Activated T-helper 17 cell treated with anti-CD3 and anti-CD28 coated beads, Interleukin-2, amount 50 U/mL, for 72 hours (primary cell): ENCODE measurements at regions not wholly inside any gene's neighbourhood (a gene's known extent, or its start where the extent isn't known, plus 50 kb on each side); places are given as distances from the start of the nearest gene placed in this dataset.
"Not testable (repeated sequence)": the region's sequence is repeated elsewhere in the genome, so short reads cannot be mapped to it uniquely, and the experiment has no call there.

Experiments
- ATAC-seq: fragments of 150-1000 bp; cut with Tn5 transposase; replicated peaks from 2 replicates; pipeline ENCODE4 v1.10.0; 2021; ENCODE audit warnings: mild to moderate bottlenecking, moderate library complexity
- H3K27ac Mint-ChIP-seq: one replicate; pipeline ENCODE4 v1.8.0; 2022; ENCODE audit warnings: mixed read lengths
- H3K27me3 Mint-ChIP-seq: one replicate; pipeline ENCODE4 v1.8.0; 2022; ENCODE audit warnings: mixed read lengths
- H3K36me3 Mint-ChIP-seq: one replicate; pipeline ENCODE4 v1.8.0; 2022; ENCODE audit warnings: low read depth, mild to moderate bottlenecking, mixed read lengths
- H3K4me1 Mint-ChIP-seq: one replicate; pipeline ENCODE4 v1.8.0; 2022; ENCODE audit warnings: mixed read lengths
- H3K4me3 Mint-ChIP-seq: one replicate; pipeline ENCODE4 v1.8.0; 2022; ENCODE audit warnings: mild to moderate bottlenecking, mixed read lengths
- H3K9me3 Mint-ChIP-seq: one replicate; pipeline ENCODE4 v1.8.0; 2022; ENCODE audit warnings: mixed read lengths

DNA sequence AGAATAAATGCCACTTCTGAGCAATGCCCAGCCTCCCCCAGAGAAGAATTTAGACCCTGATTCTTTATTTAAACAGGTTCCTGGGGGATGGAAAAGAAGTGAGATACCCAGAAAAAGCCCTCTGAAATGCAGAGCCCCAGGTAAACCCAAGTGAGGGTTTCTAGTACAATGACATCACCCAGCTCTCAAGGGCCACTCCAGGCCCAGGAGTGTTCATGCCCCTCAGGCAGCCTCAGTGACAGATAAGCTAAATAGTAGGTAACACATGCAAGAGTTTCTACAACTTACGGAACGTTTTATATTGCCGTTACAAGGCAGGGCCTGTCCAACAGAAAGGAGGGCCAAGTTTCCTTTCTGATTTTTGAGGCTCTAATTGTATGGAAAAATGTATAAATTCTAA lies 683.7 kb upstream of the SALL1 start:
- Mint-ChIP-seq H3K9me3 (peaks cover 4% of the 10 kb centered on the region), H3K36me3 (no peaks in the 10 kb centered on the region), H3K4me1 (no peaks in the 10 kb centered on the region), H3K27me3 (no peaks in the 10 kb centered on the region), H3K27ac (no peak overlapping the region), H3K4me3 (no peak overlapping the region)
- no peak for ATAC-seq

DNA sequence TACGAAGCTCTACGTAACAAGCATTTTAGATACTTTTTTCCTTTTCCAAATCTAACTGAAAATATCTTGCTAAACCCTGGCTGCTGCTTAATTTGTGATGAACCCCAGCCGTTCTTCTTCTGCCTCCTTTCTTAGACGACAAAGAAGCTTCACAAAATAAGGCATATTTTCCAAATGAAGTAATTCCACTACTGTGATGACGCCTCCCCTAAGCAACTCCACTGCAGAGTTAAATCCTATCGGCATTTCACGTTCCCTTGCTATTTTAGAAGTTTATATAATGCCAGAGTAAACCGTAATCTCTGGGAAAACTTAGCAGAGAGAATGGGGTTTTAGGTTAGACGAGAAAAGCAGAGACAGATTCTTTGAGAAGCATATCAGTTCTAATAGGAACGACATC lies 683.1 kb upstream of the SALL1 start:
- ATAC-seq = no peak
- H3K27ac Mint-ChIP-seq = no peak overlapping the region
- H3K4me3 Mint-ChIP-seq = no peak overlapping the region
- H3K4me1 Mint-ChIP-seq = no peaks in the 10 kb centered on the region
- no peaks in the 10 kb centered on the region for H3K27me3 Mint-ChIP-seq
- H3K9me3 Mint-ChIP-seq = peaks cover 7% of the 10 kb centered on the region
- no peaks in the 10 kb centered on the region for H3K36me3 Mint-ChIP-seq

DNA sequence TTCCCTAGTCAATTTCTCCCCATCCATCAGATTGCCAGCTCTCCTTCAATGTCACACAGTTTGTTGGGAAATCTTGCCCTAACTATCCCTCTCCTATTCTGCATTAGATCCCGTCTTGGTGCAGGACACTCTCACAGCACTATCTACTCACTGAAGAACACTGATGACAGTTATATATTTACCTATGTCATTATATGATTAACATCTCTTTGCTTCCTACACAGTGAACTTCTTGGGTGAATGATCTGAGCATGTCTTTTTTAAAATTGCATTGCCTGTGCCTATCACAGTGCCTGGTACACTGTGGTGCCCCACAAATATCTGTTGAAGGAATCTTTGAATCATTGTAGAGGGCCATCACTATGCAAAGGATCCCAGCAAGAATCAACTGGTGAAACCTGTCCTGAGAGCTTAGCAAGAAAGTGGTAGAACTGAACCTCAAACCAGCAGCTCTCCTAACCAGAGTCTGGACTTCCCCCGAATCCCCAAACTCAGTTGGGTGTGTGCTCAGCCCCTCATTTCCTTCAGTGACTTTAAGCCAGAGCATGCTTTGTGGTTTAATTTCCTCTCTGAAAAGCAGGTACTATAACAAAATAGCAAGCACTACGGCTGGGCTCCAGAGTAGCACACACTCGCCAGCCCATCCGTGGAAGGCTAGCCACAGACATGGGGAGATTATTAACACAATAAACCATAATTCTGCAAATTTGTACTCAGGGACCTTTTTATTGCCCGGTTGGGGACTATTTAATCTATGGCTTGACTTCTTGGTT lies 680.7 kb upstream of the SALL1 start:
- H3K9me3 Mint-ChIP-seq = peaks cover 7% of the 10 kb centered on the region
- H3K27me3 Mint-ChIP-seq = no peaks in the 10 kb centered on the region
- H3K4me3 Mint-ChIP-seq = no peak overlapping the region
- no peaks in the 10 kb centered on the region for H3K4me1 Mint-ChIP-seq
- H3K36me3 Mint-ChIP-seq = no peaks in the 10 kb centered on the region
- H3K27ac Mint-ChIP-seq = no peak overlapping the region
- no peak for ATAC-seq

GRCh38 chr16:51831034-51831433 lies 680.0 kb upstream of the SALL1 start:
- not testable (repeated sequence) for ATAC-seq, H3K27me3 Mint-ChIP-seq, H3K27ac Mint-ChIP-seq, H3K9me3 Mint-ChIP-seq, H3K4me3 Mint-ChIP-seq, H3K36me3 Mint-ChIP-seq, H3K4me1 Mint-ChIP-seq

DNA sequence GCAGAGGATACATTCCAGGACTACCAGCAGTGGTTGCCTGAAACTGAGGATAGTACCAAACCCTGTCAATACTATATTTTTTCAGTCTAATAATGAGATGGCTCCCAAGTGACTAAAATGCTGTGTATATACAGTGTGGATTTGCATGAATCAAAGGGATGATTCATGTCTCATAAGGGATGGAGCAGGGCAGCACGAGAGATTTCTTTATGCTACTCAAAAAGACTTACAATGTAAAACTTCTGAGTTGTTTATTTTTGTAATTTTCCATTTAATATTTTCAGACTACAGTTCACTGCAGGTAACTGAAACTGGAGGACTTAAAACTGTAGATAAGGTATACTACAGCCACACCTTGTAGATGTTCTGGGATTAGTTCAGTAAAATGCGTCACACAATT lies 674.7 kb upstream of the SALL1 start:
- ATAC-seq = no peak
- Mint-ChIP-seq H3K36me3 (no peaks in the 10 kb centered on the region), H3K9me3 (peaks cover 3% of the 10 kb centered on the region), H3K4me3 (no peak overlapping the region), H3K27me3 (no peaks in the 10 kb centered on the region), H3K4me1 (no peaks in the 10 kb centered on the region), H3K27ac (no peak overlapping the region)

DNA sequence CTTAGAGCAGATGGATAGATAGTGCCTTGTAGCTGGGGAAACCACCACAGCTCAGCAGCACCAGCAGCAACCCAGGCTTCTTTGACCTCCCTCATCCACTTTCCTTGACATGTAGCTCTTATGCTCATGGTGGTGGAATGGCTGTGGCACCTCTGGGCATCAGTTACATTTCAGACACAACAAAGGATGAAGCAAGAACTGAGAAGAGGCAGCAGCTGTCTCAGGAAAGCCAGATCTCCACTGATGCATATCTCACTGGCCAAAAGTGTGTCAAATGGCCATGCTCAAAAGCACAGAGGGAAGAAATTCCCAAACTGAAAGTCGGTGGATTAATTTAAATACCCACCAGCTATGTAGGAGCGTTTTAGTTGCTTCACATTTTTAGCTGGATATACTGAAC lies 671.4 kb upstream of the SALL1 start:
- H3K4me1 Mint-ChIP-seq = no peaks in the 10 kb centered on the region
- H3K27ac Mint-ChIP-seq = no peak overlapping the region
- H3K36me3 Mint-ChIP-seq = no peaks in the 10 kb centered on the region
- no peak overlapping the region for H3K4me3 Mint-ChIP-seq
- H3K9me3 Mint-ChIP-seq = peaks cover 4% of the 10 kb centered on the region
- no peak for ATAC-seq
- H3K27me3 Mint-ChIP-seq = no peaks in the 10 kb centered on the region

DNA sequence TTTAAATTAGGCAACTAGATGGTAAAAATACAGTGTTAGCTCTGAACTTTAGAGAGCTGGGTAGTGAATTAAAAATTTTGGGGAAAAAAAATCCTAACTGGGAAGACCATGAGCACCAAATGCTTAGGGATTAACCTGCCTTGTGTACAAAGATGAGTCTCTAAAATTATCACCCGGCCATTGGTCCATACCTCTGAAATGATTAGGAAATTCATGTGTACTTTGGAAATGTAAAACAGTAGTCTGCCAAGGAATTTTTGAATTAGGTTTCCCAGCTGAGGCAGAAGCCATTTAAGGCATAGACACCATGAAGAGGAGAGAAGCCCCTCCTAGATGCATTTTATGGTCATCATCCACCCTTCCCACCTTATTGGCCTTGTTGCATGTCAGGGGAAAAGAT lies 670.5 kb upstream of the SALL1 start:
- no peak for ATAC-seq
- Mint-ChIP-seq H3K4me1 (no peaks in the 10 kb centered on the region), H3K4me3 (no peak overlapping the region), H3K9me3 (peaks cover 4% of the 10 kb centered on the region), H3K27ac (no peak overlapping the region), H3K36me3 (no peaks in the 10 kb centered on the region), H3K27me3 (no peaks in the 10 kb centered on the region)

- H3K9me3 Mint-ChIP-seq = peaks cover 4% of the 10 kb centered on the region
- ATAC-seq = no peak
- H3K27me3 Mint-ChIP-seq = no peaks in the 10 kb centered on the region
Observed at GRCh38 chr16:51820176-51820575, 669.1 kb upstream of the SALL1 start.

DNA sequence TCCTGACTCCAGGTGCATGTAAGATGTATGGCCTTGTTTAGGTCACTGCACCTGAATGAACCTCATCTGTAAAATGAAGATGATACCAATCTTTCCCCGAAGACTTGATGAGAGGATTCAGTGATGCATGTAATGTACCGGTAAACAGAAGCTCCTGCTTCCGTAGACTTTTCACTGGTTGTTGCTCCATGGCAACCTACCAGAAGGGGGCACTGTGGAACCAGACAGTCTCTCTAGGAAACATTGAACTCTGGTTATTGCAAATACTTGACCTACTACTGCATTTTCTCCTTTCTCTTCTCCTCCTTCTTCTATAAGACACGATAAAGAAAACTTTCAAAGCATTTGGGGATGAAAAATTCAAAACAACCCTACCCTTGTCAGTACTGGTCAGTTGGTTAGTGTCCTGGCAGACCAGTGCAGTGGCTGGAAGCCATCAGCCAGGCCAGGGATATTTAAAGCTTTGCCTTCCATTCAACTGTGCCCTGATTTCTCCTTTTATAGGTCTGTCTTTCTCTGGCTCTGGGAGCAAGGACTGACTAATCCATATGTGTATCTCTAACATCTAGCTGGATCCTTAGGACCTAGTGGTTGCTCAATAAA lies 667.4 kb upstream of the SALL1 start:
- H3K4me1 Mint-ChIP-seq = no peaks in the 10 kb centered on the region
- no peak overlapping the region for H3K4me3 Mint-ChIP-seq
- peaks cover 7% of the 10 kb centered on the region for H3K9me3 Mint-ChIP-seq
- H3K27ac Mint-ChIP-seq = no peak overlapping the region
- H3K27me3 Mint-ChIP-seq = no peaks in the 10 kb centered on the region
- H3K36me3 Mint-ChIP-seq = no peaks in the 10 kb centered on the region
- no peak for ATAC-seq

More at GRCh38 chr16:51820176-51820575, 669.1 kb upstream of the SALL1 start:
- Mint-ChIP-seq H3K36me3 (no peaks in the 10 kb centered on the region), H3K27ac (no peak overlapping the region), H3K4me1 (no peaks in the 10 kb centered on the region), H3K4me3 (no peak overlapping the region)

- Mint-ChIP-seq H3K27me3 (no peaks in the 10 kb centered on the region), H3K27ac (no peak overlapping the region), H3K4me1 (no peaks in the 10 kb centered on the region), H3K9me3 (peaks cover 11% of the 10 kb centered on the region), H3K4me3 (no peak overlapping the region), H3K36me3 (no peaks in the 10 kb centered on the region)
- ATAC-seq = no peak
Observed at GRCh38 chr16:51816929-51817328, 665.9 kb upstream of the SALL1 start.

DNA sequence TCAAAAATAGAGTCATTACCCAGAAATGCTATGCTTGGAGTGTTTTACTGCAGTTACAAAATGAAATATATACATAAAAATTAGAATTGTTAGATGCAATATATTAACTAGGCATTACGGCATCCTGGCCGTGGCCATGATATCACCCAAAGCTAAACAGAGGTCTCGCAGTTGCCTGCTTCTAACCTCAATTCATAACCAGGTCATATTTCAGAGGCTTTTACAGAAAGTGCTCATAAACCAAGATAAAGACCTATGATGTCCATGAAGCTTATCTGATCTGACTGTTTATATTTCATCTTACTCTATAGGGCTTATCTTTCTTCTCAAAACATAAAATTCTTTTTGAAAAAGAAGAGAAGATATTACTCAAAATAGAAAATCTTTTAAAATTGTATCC lies 664.5 kb upstream of the SALL1 start:
- no peak overlapping the region for H3K4me3 Mint-ChIP-seq
- no peak for ATAC-seq
- no peaks in the 10 kb centered on the region for H3K27me3 Mint-ChIP-seq
- H3K9me3 Mint-ChIP-seq = peaks cover 11% of the 10 kb centered on the region
- no peaks in the 10 kb centered on the region for H3K36me3 Mint-ChIP-seq
- no peak overlapping the region for H3K27ac Mint-ChIP-seq
- H3K4me1 Mint-ChIP-seq = no peaks in the 10 kb centered on the region

DNA sequence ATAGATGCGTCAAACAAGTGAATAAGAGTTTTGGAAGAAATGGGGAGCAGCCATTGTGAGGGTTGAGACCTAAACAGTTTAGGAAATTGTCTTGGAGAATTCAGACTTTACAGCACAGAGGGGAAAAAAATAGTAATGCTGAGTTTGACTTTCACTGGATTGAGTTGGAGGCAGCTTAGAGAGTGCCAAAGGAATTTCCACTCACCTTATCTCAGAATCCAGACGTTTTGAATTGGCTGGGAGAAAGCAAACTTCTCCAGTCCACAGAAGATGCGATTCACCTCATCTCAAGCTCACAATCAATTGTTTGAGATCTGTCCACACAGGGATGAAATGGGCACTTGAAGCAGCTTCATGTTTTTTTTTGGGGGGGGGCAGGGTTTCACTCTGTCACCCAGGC lies 663.5 kb upstream of the SALL1 start:
- ATAC-seq = no peak
- Mint-ChIP-seq H3K27me3 (no peaks in the 10 kb centered on the region), H3K4me1 (no peaks in the 10 kb centered on the region)

GRCh38 chr16:51813609-51814008 lies 662.5 kb upstream of the SALL1 start:
- ATAC-seq = no peak
- Mint-ChIP-seq H3K27ac (no peak overlapping the region), H3K4me1 (no peaks in the 10 kb centered on the region), H3K36me3 (no peaks in the 10 kb centered on the region), H3K4me3 (no peak overlapping the region), H3K9me3 (peaks cover 15% of the 10 kb centered on the region), H3K27me3 (no peaks in the 10 kb centered on the region)

More for the DNA sequence above, 663.5 kb upstream of the SALL1 start:
- H3K27ac Mint-ChIP-seq = no peak overlapping the region
- no peak overlapping the region for H3K4me3 Mint-ChIP-seq
- H3K36me3 Mint-ChIP-seq = no peaks in the 10 kb centered on the region
- peaks cover 17% of the 10 kb centered on the region for H3K9me3 Mint-ChIP-seq

DNA sequence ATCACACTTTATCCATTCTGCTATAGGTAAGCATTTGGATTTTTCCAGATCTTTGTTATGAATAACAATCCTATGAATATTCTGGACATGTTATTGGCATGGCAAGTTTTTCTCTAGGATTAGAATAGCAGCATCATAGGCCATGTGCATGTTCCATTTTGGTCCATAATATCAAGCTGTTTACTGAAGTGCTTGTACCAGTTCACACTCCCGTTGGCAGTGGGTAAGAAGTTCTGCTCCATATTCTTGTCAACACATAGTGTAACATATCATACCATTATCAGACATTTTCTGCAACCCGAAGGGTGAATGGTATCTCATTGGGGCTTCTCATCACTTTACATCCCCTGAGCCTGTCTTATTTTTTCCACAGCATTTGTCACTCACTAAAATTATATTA lies 661.9 kb upstream of the SALL1 start:
- Mint-ChIP-seq H3K9me3 (peaks cover 12% of the 10 kb centered on the region), H3K4me3 (no peak overlapping the region), H3K4me1 (no peaks in the 10 kb centered on the region), H3K27ac (no peak overlapping the region), H3K27me3 (no peaks in the 10 kb centered on the region), H3K36me3 (no peaks in the 10 kb centered on the region)
- no peak for ATAC-seq

GRCh38 chr16:51807551-51807950 lies 656.5 kb upstream of the SALL1 start:
- H3K4me1 Mint-ChIP-seq = no peaks in the 10 kb centered on the region
- H3K27ac Mint-ChIP-seq = no peak overlapping the region
- no peak overlapping the region for H3K4me3 Mint-ChIP-seq
- peaks cover 6% of the 10 kb centered on the region for H3K9me3 Mint-ChIP-seq
- no peaks in the 10 kb centered on the region for H3K27me3 Mint-ChIP-seq
- no peaks in the 10 kb centered on the region for H3K36me3 Mint-ChIP-seq
- ATAC-seq = no peak
